ENCODE measurements at regions not wholly inside any gene's neighbourhood (a gene's known extent, or its start where the extent isn't known, plus 50 kb on each side); places are given as distances from the start of the nearest gene placed in this dataset.

DNA sequence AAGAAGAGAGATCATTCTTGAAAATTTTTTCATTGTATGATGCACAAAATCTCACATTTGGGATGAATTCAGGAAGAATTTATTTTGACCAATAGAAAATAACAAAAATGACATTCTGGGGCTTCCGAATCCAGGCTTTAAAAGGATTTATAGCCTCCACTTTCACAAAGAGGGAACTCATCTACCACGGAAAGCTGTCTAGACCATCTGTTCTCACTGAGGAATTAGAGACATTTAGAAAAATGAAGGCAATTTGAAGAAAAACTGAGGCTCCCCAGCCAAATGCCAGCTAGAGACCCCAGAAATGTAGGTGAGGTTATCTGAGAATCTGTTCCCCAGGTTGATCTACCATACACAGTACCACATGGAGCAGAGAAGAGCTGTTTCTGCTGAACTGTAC is 464.3 kb downstream of the TMA16 start:
- no peak overlapping the region for H3K4me3 ChIP-seq (ENCODE audit: low read length)
- H3K79me2 ChIP-seq (ENCODE audit: low read length), result no peaks in the 10 kb centered on the region
- no peak overlapping the region for H3K4me2 ChIP-seq (ENCODE audit: low read depth, low read length)
- TF ChIP-seq CTCF (IDR thresholded peaks at IDR 0.05; ENCODE audit: low read length) (no peak), EZH2 (optimal IDR thresholded peaks at IDR 0.05; ENCODE audit: low read depth, low read length) (no peak), EZH2phosphoT487 (IDR thresholded peaks at IDR 0.05; ENCODE audit: low read length) (no peak)
- no peaks in the 10 kb centered on the region for H3K4me1 ChIP-seq (ENCODE audit: low read length)
- H4K20me1 ChIP-seq (ENCODE audit: insufficient read depth, low read length), result no peaks in the 10 kb centered on the region
- H2AFZ ChIP-seq (ENCODE audit: low read length), result no peak overlapping the region
- H3K27me3 ChIP-seq (replicated peaks; ENCODE audit: insufficient read depth, low read length), result no peaks in the 10 kb centered on the region
- H3K36me3 ChIP-seq (replicated peaks; ENCODE audit: insufficient read depth, low read length), result no peaks in the 10 kb centered on the region
- H3K9ac ChIP-seq (ENCODE audit: low read length), result no peak overlapping the region
- H3F3A ChIP-seq (ENCODE audit: insufficient read depth, low read length), result no peaks in the 10 kb centered on the region
- H3K9me2 ChIP-seq (replicated peaks; ENCODE audit: insufficient read depth, low read length), result no peaks in the 10 kb centered on the region
- no peaks in the 10 kb centered on the region for H3K9me3 ChIP-seq (replicated peaks; ENCODE audit: insufficient read depth, low read length)
- DNase-seq, result no peak
- no peak overlapping the region for H3K27ac ChIP-seq (ENCODE audit: low read length)

- Histone ChIP-seq H3K27me3 (replicated peaks; ENCODE audit: insufficient read depth, low read length) (no peaks in the 10 kb centered on the region), H2AFZ (ENCODE audit: low read length) (no peak overlapping the region), H3K9me2 (replicated peaks; ENCODE audit: insufficient read depth, low read length) (no peaks in the 10 kb centered on the region), H3K79me2 (ENCODE audit: low read length) (no peaks in the 10 kb centered on the region), H4K20me1 (ENCODE audit: insufficient read depth, low read length) (no peaks in the 10 kb centered on the region), H3K9me3 (replicated peaks; ENCODE audit: insufficient read depth, low read length) (no peaks in the 10 kb centered on the region), H3K4me3 (ENCODE audit: low read length) (no peak overlapping the region), H3K4me1 (ENCODE audit: low read length) (no peaks in the 10 kb centered on the region), H3F3A (ENCODE audit: insufficient read depth, low read length) (no peaks in the 10 kb centered on the region), H3K4me2 (ENCODE audit: low read depth, low read length) (no peak overlapping the region), H3K27ac (ENCODE audit: low read length) (no peak overlapping the region), H3K9ac (ENCODE audit: low read length) (no peak overlapping the region), H3K36me3 (replicated peaks; ENCODE audit: insufficient read depth, low read length) (no peaks in the 10 kb centered on the region)
- no peak for TF ChIP-seq EZH2 (optimal IDR thresholded peaks at IDR 0.05; ENCODE audit: low read depth, low read length)
- DNase-seq, result no peak
These were observed 465.4 kb downstream of the TMA16 start for GRCh38 chr4:163959932-163960331.

DNA sequence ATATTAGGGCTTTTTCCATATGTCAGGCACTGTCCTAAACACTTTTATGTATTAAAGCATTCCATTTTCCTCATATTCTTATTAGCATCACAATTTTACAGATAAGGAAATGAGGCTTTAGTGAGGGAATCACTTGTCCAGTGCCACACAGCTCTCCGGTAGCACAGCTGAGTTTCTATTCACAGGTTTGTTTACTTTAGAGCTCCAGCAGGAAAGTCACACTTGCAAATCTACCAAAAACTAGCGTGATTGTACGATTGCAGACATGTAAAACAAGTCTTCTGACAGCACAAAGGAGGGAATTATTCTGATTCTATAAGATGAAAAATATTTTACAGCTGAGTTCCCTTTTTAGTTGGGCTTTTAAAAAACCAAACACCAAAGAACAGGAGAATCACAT is 472.1 kb downstream of the TMA16 start:
- no peak for TF ChIP-seq EZH2phosphoT487 (IDR thresholded peaks at IDR 0.05; ENCODE audit: low read length)
- TF ChIP-seq EZH2 (optimal IDR thresholded peaks at IDR 0.05; ENCODE audit: low read depth, low read length), result no peak
- TF ChIP-seq CTCF (IDR thresholded peaks at IDR 0.05; ENCODE audit: low read length), result no peak
- H3K4me1 ChIP-seq (ENCODE audit: low read length), result no peaks in the 10 kb centered on the region
- H3K9me2 ChIP-seq (replicated peaks; ENCODE audit: insufficient read depth, low read length), result no peaks in the 10 kb centered on the region
- no peak overlapping the region for H3K4me2 ChIP-seq (ENCODE audit: low read depth, low read length)
- H3K4me3 ChIP-seq (ENCODE audit: low read length), result no peak overlapping the region
- no peaks in the 10 kb centered on the region for H3K9me3 ChIP-seq (replicated peaks; ENCODE audit: insufficient read depth, low read length)
- H3K27ac ChIP-seq (ENCODE audit: low read length), result no peak overlapping the region
- no peak overlapping the region for H2AFZ ChIP-seq (ENCODE audit: low read length)
- no peak for DNase-seq
- no peak overlapping the region for H3K9ac ChIP-seq (ENCODE audit: low read length)
- H4K20me1 ChIP-seq (ENCODE audit: insufficient read depth, low read length), result no peaks in the 10 kb centered on the region
- no peaks in the 10 kb centered on the region for H3K36me3 ChIP-seq (replicated peaks; ENCODE audit: insufficient read depth, low read length)
- H3K79me2 ChIP-seq (ENCODE audit: low read length), result no peaks in the 10 kb centered on the region
- H3K27me3 ChIP-seq (replicated peaks; ENCODE audit: insufficient read depth, low read length), result no peaks in the 10 kb centered on the region
- H3F3A ChIP-seq (ENCODE audit: insufficient read depth, low read length), result no peaks in the 10 kb centered on the region

GRCh38 chr4:163967263-163967662 is 472.8 kb downstream of the TMA16 start:
- no peaks in the 10 kb centered on the region for H3K36me3 ChIP-seq (replicated peaks; ENCODE audit: insufficient read depth, low read length)
- no peak for TF ChIP-seq CTCF (IDR thresholded peaks at IDR 0.05; ENCODE audit: low read length)
- TF ChIP-seq EZH2 (optimal IDR thresholded peaks at IDR 0.05; ENCODE audit: low read depth, low read length), result no peak
- H4K20me1 ChIP-seq (ENCODE audit: insufficient read depth, low read length), result no peaks in the 10 kb centered on the region
- no peak for DNase-seq
- no peaks in the 10 kb centered on the region for H3K79me2 ChIP-seq (ENCODE audit: low read length)
- no peaks in the 10 kb centered on the region for H3K9me3 ChIP-seq (replicated peaks; ENCODE audit: insufficient read depth, low read length)
- no peaks in the 10 kb centered on the region for H3F3A ChIP-seq (ENCODE audit: insufficient read depth, low read length)
- no peaks in the 10 kb centered on the region for H3K27me3 ChIP-seq (replicated peaks; ENCODE audit: insufficient read depth, low read length)
- H3K9me2 ChIP-seq (replicated peaks; ENCODE audit: insufficient read depth, low read length), result no peaks in the 10 kb centered on the region
- no peak overlapping the region for H3K4me2 ChIP-seq (ENCODE audit: low read depth, low read length)
- no peak overlapping the region for H3K9ac ChIP-seq (ENCODE audit: low read length)
- H3K4me1 ChIP-seq (ENCODE audit: low read length), result no peaks in the 10 kb centered on the region
- H3K27ac ChIP-seq (ENCODE audit: low read length), result no peak overlapping the region
- H3K4me3 ChIP-seq (ENCODE audit: low read length), result no peak overlapping the region
- H2AFZ ChIP-seq (ENCODE audit: low read length), result no peak overlapping the region; the same call in 1 of the 2 replicates
